PFSK-1 (cell line): ENCODE measurements at regions not wholly inside any gene's neighbourhood (a gene's known extent, or its start where the extent isn't known, plus 50 kb on each side); places are given as distances from the start of the nearest gene placed in this dataset.

Source experiments
- TAF1 ChIP-seq: IDR thresholded peaks from 2 replicates; pipeline ENCODE4 v1.6.1; 2012; ENCODE audit warnings: low read length, control low read depth, borderline replicate concordance; ENCODE audit not compliant: insufficient read depth
- TF ChIP-seq, protein P1 (sequence below), 2 experiments: IDR thresholded peaks; 2 replicates each; pipeline versions ENCODE4 v1.6.1 to v1.8.0; 2011 to 2012; ENCODE audit warnings: low read depth in 2 of 2, low read length in 2 of 2, control low read depth in 1 of 2, inconsistent platforms in 1 of 2, mild to moderate bottlenecking in 1 of 2, moderate library complexity in 1 of 2; ENCODE audit not compliant: insufficient read depth in 1 of 2

DNA sequence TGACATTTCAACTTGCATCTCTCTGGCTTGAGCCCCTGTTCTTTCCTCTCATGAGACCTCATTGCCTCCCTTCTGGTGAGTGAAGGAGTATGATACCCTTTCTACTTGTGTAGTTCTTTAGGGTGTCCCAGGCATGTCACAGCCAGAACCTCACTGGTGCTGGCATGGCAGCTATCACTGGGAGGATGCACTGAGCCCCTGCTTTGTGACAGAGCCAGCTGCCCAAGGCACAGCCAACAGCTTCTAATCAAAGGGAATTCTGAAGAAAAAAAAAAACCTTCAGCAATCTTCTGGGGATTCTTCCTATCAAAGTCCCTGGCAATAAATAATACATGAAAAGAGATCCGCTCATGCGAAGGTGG lies 652.6 kb upstream of the KLF4 start:
- TF ChIP-seq TAF1: no peak
- TF ChIP-seq, protein P1, sequence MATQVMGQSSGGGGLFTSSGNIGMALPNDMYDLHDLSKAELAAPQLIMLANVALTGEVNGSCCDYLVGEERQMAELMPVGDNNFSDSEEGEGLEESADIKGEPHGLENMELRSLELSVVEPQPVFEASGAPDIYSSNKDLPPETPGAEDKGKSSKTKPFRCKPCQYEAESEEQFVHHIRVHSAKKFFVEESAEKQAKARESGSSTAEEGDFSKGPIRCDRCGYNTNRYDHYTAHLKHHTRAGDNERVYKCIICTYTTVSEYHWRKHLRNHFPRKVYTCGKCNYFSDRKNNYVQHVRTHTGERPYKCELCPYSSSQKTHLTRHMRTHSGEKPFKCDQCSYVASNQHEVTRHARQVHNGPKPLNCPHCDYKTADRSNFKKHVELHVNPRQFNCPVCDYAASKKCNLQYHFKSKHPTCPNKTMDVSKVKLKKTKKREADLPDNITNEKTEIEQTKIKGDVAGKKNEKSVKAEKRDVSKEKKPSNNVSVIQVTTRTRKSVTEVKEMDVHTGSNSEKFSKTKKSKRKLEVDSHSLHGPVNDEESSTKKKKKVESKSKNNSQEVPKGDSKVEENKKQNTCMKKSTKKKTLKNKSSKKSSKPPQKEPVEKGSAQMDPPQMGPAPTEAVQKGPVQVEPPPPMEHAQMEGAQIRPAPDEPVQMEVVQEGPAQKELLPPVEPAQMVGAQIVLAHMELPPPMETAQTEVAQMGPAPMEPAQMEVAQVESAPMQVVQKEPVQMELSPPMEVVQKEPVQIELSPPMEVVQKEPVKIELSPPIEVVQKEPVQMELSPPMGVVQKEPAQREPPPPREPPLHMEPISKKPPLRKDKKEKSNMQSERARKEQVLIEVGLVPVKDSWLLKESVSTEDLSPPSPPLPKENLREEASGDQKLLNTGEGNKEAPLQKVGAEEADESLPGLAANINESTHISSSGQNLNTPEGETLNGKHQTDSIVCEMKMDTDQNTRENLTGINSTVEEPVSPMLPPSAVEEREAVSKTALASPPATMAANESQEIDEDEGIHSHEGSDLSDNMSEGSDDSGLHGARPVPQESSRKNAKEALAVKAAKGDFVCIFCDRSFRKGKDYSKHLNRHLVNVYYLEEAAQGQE (IDR thresholded peaks at IDR 0.05; ENCODE audit: insufficient read depth in 1 of 2, low read depth in 2 of 2, low read length in 2 of 2): no peak
